Breast epithelium (tissue), 4 donors: ENCODE measurements at regions not wholly inside any gene's neighbourhood (a gene's known extent, or its start where the extent isn't known, plus 50 kb on each side); places are given as distances from the start of the nearest gene placed in this dataset.

Experiments used
- DNase-seq, 2 donors: peaks; one replicate each; pipeline ENCODE4 v3.0.0-alpha.2; 2019; ENCODE audit warnings: low spot score in 2 of 2
- H3K27ac ChIP-seq, 2 donors: fragments of 200-600 bp; sonication (generic) in 1 of 2; one replicate each; pipeline ENCODE4 v1.5.1; 2016 to 2019; ENCODE audit warnings: mild to moderate bottlenecking in 1 of 2
- H3K27me3 ChIP-seq, 2 donors: fragments of 200-600 bp; sonication (generic) in 1 of 2; one replicate each; pipeline versions ENCODE4 v1.5.1 to v1.6.0; 2017 to 2019; ENCODE audit warnings: control low read depth in 1 of 2, mild to moderate bottlenecking in 1 of 2
- H3K36me3 ChIP-seq: fragments of 200-600 bp; one replicate; pipeline ENCODE4 v1.5.1; 2019
- H3K4me1 ChIP-seq, 2 donors: fragments of 200-600 bp; sonication (generic); one replicate each; pipeline ENCODE4 v1.5.1; 2016 to 2019; ENCODE audit warnings: control low read depth in 1 of 2
- H3K4me3 ChIP-seq, 3 donors: fragments of 200-600 bp; sonication (generic); 1 replicate in 2 of 3; 2 replicates in 1 of 3; pipeline ENCODE4 v1.5.1; 2016 to 2019; ENCODE audit warnings: mild to moderate bottlenecking in 3 of 3, moderate library complexity in 2 of 3
- H3K9me3 ChIP-seq, 2 donors: fragments of 200-600 bp; sonication (generic) in 1 of 2; one replicate each; pipeline ENCODE4 v1.5.1; 2016 to 2019; ENCODE audit warnings: control low read depth in 1 of 2
- CTCF ChIP-seq, 3 donors: fragments of 450-650 bp; IDR thresholded peaks; one replicate each; pipeline ENCODE4 v1.5.1; 2016 to 2017; ENCODE audit warnings: antibody characterized with exemption in 3 of 3, mild to moderate bottlenecking in 3 of 3, moderate library complexity in 3 of 3
- POLR2A ChIP-seq: fragments of 450-650 bp; IDR thresholded peaks from one replicate; pipeline ENCODE4 v1.6.1; 2016; ENCODE audit warnings: antibody characterized with exemption, mild to moderate bottlenecking, moderate library complexity
- POLR2AphosphoS5 ChIP-seq, 3 donors: sonication (generic); formaldehyde crosslinking; IDR thresholded peaks; one replicate each; pipeline ENCODE4 v1.6.1; 2017; ENCODE audit warnings: antibody characterized with exemption in 3 of 3
- intact Hi-C: fragments of 100-400 bp; cut with DNase I; formaldehyde crosslinking; loops from one replicate; pipeline ENCODE4 v1.15.1; 2023; ENCODE audit warnings: low total_unique reads

DNA sequence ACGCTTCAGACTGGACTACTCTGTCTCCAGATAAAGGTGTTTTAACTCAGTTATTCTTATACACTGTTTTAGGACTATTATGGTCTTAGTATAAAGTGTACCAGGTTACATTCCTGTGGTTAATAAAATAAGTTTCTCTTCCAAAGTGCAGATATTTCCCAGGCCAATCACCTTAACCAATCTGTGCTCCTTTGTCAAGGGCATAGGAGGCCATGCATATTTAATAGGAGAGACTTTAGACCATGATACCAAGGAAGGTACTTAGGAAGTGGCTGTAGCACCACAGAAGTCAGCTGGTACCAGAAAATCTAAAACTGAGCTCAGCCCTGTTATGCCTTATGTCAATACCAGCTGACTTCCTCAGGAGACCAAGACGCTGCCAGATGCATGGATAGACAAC, 226.5 kb upstream of the TMEM72 start:
- TF ChIP-seq POLR2AphosphoS5 (IDR thresholded peaks at IDR 0.05) (no peak), POLR2A (no peak), CTCF (IDR thresholded peaks at IDR 0.05) (no peak)
- H3K9me3 ChIP-seq = no peaks in the 10 kb centered on the region
- DNase-seq = no peak
- H3K27me3 ChIP-seq = no peaks in the 10 kb centered on the region
- no peaks in the 10 kb centered on the region for H3K4me1 ChIP-seq
- intact Hi-C loops = loop anchor here (5.0 kb wide), 1 partner anchor 1167 kb away; no protein-coding TSS in a partner anchor
- H3K27ac ChIP-seq = no peak overlapping the region
- no peaks in the 10 kb centered on the region for H3K36me3 ChIP-seq
- H3K4me3 ChIP-seq = no peak overlapping the region

DNA sequence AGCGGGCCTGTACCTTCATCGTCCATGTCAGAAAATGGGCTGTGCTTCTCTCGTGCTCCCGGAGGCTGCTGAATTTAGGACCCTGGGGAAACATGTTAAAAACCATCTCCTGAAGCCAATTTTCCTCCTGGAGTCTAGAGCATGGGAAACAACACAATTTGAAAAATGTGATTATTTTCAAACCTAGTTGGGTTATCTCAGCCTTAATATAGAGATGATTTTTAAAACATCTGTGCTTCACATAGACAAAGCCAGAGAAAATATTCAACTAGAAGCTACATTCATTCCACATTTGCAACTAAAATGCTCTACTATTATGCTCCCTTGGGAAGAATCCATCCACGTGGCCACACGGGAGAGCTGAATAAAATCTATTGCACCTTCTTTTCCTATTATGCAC, 225.9 kb upstream of the TMEM72 start:
- no peaks in the 10 kb centered on the region for H3K4me1 ChIP-seq
- H3K27me3 ChIP-seq = no peaks in the 10 kb centered on the region
- no peak for DNase-seq
- TF ChIP-seq POLR2A (no peak), CTCF (IDR thresholded peaks at IDR 0.05) (no peak), POLR2AphosphoS5 (IDR thresholded peaks at IDR 0.05) (no peak)
- H3K9me3 ChIP-seq = no peaks in the 10 kb centered on the region
- no peak overlapping the region for H3K27ac ChIP-seq
- H3K36me3 ChIP-seq = no peaks in the 10 kb centered on the region
- no peak overlapping the region for H3K4me3 ChIP-seq
- intact Hi-C loops = loop anchor here (5.0 kb wide), 1 partner anchor 1168 kb away; no protein-coding TSS in a partner anchor

- H3K27ac ChIP-seq = no peak overlapping the region
- TF ChIP-seq CTCF (IDR thresholded peaks at IDR 0.05) (no peak), POLR2A (no peak), POLR2AphosphoS5 (IDR thresholded peaks at IDR 0.05) (no peak)
- no peak overlapping the region for H3K4me3 ChIP-seq
- intact Hi-C loops = loop anchor here (5.0 kb wide), 1 partner anchor 1168 kb away; no protein-coding TSS in a partner anchor
- DNase-seq = no peak
- H3K4me1 ChIP-seq = no peaks in the 10 kb centered on the region
- H3K27me3 ChIP-seq = no peaks in the 10 kb centered on the region
- no peaks in the 10 kb centered on the region for H3K36me3 ChIP-seq
- no peaks in the 10 kb centered on the region for H3K9me3 ChIP-seq
Observed at GRCh38 chr10:44685747-44686146, 225.4 kb upstream of the TMEM72 start.

GRCh38 chr10:44689368-44689767, 221.8 kb upstream of the TMEM72 start:
- no peak overlapping the region for H3K4me3 ChIP-seq
- H3K9me3 ChIP-seq = no peaks in the 10 kb centered on the region
- H3K27me3 ChIP-seq = no peaks in the 10 kb centered on the region
- H3K4me1 ChIP-seq = no peaks in the 10 kb centered on the region
- TF ChIP-seq POLR2AphosphoS5 (IDR thresholded peaks at IDR 0.05) = no peak
- TF ChIP-seq POLR2A = no peak
- TF ChIP-seq CTCF (IDR thresholded peaks at IDR 0.05) = no peak
- intact Hi-C loops = loop anchor here (5.0 kb wide), 1 partner anchor 1172 kb away; no protein-coding TSS in a partner anchor
- no peak overlapping the region for H3K27ac ChIP-seq
- no peak for DNase-seq
- H3K36me3 ChIP-seq = no peaks in the 10 kb centered on the region

DNA sequence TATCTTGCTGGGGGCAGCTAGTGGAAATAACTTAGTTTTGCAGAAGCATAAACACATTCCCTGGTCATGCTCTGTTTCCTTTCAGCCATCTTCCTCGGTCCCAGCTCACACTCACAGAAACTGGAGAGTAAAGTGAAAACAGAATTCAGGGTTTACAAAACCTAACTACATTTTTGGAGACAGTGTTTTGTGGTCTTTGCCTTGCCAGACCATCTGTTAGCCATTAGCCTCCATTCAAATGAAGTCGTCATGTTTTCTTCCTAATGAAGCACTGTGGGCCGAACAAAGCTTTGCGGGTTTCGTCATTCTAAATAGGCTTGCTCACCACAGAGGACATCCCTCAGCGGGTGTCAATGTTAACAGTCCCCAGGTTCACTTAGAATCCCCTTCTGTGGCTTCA, 214.6 kb upstream of the TMEM72 start:
- H3K27me3 ChIP-seq = no peaks in the 10 kb centered on the region
- H3K27ac ChIP-seq = peak overlapping the region; percentile 67 to 80
- DNase-seq = no peak
- intact Hi-C loops = no loop called here
- H3K4me3 ChIP-seq = no peak overlapping the region
- TF ChIP-seq POLR2AphosphoS5 (IDR thresholded peaks at IDR 0.05) = peak in 1 of 3 donors; percentile 15
- no peak for TF ChIP-seq CTCF (IDR thresholded peaks at IDR 0.05)
- H3K4me1 ChIP-seq = no peaks in the 10 kb centered on the region
- peaks cover 0 to 12% of the 10 kb centered on the region in 2 donors for H3K9me3 ChIP-seq
- no peaks in the 10 kb centered on the region for H3K36me3 ChIP-seq
